Caco-2 (cell line): ENCODE measurements at regions not wholly inside any gene's neighbourhood (a gene's known extent, or its start where the extent isn't known, plus 50 kb on each side); places are given as distances from the start of the nearest gene placed in this dataset.

Experiments
- BruUV-seq: library from RNA; stranded (reverse); fragments of 400-500 nt; replicated peaks from 2 replicates; lab custom pipeline; 2021; lab: Mats Ljungman, UMichigan
- CTCF ChIA-PET: fragments of 300-600 bp; sonication (Branson Sonifier 250); formaldehyde crosslinking; loops from one replicate; lab custom pipeline; 2022; ENCODE audit warnings: antibody characterized with exemption; lab: Charles Lee
- POLR2A ChIA-PET: fragments of 300-600 bp; sonication (Branson Sonifier 250); formaldehyde crosslinking; loops from one replicate; lab custom pipeline; 2022; ENCODE audit warnings: antibody characterized with exemption; lab: Charles Lee
- DNase-seq, 2 experiments: peaks; one replicate each; pipeline versions ENCODE4 v3.0.0 to v3.0.0-alpha.2; 2020 to 2022
- H3K27me3 ChIP-seq: replicated peaks from 2 replicates; pipeline ENCODE4 v1.6.0; 2011; ENCODE audit warnings: low read length; ENCODE audit not compliant: control insufficient read depth, insufficient read depth
- H3K36me3 ChIP-seq: 2 replicates; pipeline ENCODE4 v1.5.1; 2011; ENCODE audit warnings: low read length; ENCODE audit not compliant: control insufficient read depth, insufficient read depth
- H3K4me1 ChIP-seq: fragments of 250-450 bp; sonication (Bioruptor Pico); 2 replicates; pipeline ENCODE4 v1.5.1; 2020; ENCODE audit warnings: mild to moderate bottlenecking
- H3K4me3 ChIP-seq: 2 replicates; pipeline ENCODE4 v1.5.1; 2011; ENCODE audit warnings: low read depth, mild to moderate bottlenecking, control low read depth, low read length
- H3K9me3 ChIP-seq: fragments of 250-450 bp; sonication (Bioruptor Pico); 2 replicates; pipeline ENCODE4 v1.5.1; 2020; ENCODE audit warnings: mild to moderate bottlenecking, moderate library complexity
- H3K27ac Mint-ChIP-seq: one replicate; pipeline ENCODE4 v1.8.0; 2022; ENCODE audit warnings: mixed read lengths; ENCODE audit not compliant: unreplicated experiment
- H3K27me3 Mint-ChIP-seq: one replicate; pipeline ENCODE4 v1.8.0; 2022; ENCODE audit warnings: mixed read lengths; ENCODE audit not compliant: insufficient read depth, unreplicated experiment
- H3K36me3 Mint-ChIP-seq: one replicate; pipeline ENCODE4 v1.8.0; 2022; ENCODE audit warnings: mild to moderate bottlenecking, mixed read lengths; ENCODE audit not compliant: insufficient read depth, unreplicated experiment
- H3K4me1 Mint-ChIP-seq: one replicate; pipeline ENCODE4 v1.8.0; 2022; ENCODE audit warnings: low read depth, mixed read lengths; ENCODE audit not compliant: unreplicated experiment
- H3K4me3 Mint-ChIP-seq: one replicate; pipeline ENCODE4 v1.8.0; 2022; ENCODE audit warnings: mild to moderate bottlenecking, moderate library complexity, mixed read lengths; ENCODE audit not compliant: unreplicated experiment
- H3K9me3 Mint-ChIP-seq: one replicate; pipeline ENCODE4 v1.8.0; 2022; ENCODE audit warnings: mixed read lengths; ENCODE audit not compliant: unreplicated experiment
- intact Hi-C: fragments of 100-400 bp; cut with micrococcal nuclease; formaldehyde crosslinking; loops from one replicate; pipeline ENCODE4 v1.10.0; 2022; ENCODE audit not compliant: unreplicated experiment
- TF ChIP-seq, protein P1 (sequence below), 2 experiments: fragments of 200-600 bp in 1 of 2; IDR thresholded peaks; 1 replicate in 1 of 2; 2 replicates in 1 of 2; pipeline versions ENCODE4 v1.5.1 to v1.8.0; 2011 to 2022; ENCODE audit warnings: antibody characterized with exemption in 1 of 2, control low read depth in 1 of 2, inconsistent platforms in 1 of 2, low read depth in 1 of 2, low read length in 1 of 2, mild to moderate bottlenecking in 1 of 2, moderate library complexity in 1 of 2; ENCODE audit not compliant: insufficient read depth in 1 of 2, severe bottlenecking in 1 of 2, unreplicated experiment in 1 of 2

DNA sequence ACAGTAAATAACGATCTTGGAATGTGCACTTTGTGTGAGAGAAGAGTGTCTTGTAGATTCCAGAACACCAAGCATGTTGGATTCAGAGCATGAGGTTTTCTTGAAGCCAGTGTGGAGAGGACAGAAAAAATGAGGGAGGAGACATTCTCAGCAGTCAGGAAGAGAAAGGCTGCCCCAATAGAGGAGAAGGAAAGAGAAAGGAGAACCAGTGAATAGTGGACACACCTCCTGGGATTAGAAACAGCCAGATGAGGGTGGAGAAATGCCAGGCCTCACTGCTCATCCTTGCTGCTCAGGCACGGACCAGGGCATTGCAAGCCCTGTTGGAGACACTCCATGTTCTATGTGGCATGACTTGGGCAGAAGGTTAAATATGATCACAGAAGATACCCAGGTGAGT is 69.0 kb upstream of the KAZN start:
- TF ChIP-seq, protein P1, sequence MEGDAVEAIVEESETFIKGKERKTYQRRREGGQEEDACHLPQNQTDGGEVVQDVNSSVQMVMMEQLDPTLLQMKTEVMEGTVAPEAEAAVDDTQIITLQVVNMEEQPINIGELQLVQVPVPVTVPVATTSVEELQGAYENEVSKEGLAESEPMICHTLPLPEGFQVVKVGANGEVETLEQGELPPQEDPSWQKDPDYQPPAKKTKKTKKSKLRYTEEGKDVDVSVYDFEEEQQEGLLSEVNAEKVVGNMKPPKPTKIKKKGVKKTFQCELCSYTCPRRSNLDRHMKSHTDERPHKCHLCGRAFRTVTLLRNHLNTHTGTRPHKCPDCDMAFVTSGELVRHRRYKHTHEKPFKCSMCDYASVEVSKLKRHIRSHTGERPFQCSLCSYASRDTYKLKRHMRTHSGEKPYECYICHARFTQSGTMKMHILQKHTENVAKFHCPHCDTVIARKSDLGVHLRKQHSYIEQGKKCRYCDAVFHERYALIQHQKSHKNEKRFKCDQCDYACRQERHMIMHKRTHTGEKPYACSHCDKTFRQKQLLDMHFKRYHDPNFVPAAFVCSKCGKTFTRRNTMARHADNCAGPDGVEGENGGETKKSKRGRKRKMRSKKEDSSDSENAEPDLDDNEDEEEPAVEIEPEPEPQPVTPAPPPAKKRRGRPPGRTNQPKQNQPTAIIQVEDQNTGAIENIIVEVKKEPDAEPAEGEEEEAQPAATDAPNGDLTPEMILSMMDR (IDR thresholded peaks at IDR 0.05; ENCODE audit: insufficient read depth in 1 of 2, low read depth in 1 of 2, low read length in 1 of 2, severe bottlenecking in 1 of 2, unreplicated experiment in 1 of 2), result no peak
- no peaks in the 10 kb centered on the region for H3K4me1 Mint-ChIP-seq
- H3K36me3 Mint-ChIP-seq, result no peaks in the 10 kb centered on the region
- POLR2A ChIA-PET, result no interaction called here
- H3K27me3 Mint-ChIP-seq, result peaks cover 3% of the 10 kb centered on the region
- DNase-seq, result no peak
- Histone ChIP-seq H3K4me3 (no peak overlapping the region), H3K36me3 (no peaks in the 10 kb centered on the region), H3K9me3 (no peaks in the 10 kb centered on the region), H3K4me1 (no peaks in the 10 kb centered on the region), H3K27me3 (no peaks in the 10 kb centered on the region; the same call in 1 of the 2 replicates)
- no TSS peak for BruUV-seq
- no peak overlapping the region for H3K27ac Mint-ChIP-seq
- peaks cover 9% of the 10 kb centered on the region for H3K9me3 Mint-ChIP-seq
- CTCF ChIA-PET, result no interaction called here
- intact Hi-C loops, result no loop called here
- no peak overlapping the region for H3K4me3 Mint-ChIP-seq

DNA sequence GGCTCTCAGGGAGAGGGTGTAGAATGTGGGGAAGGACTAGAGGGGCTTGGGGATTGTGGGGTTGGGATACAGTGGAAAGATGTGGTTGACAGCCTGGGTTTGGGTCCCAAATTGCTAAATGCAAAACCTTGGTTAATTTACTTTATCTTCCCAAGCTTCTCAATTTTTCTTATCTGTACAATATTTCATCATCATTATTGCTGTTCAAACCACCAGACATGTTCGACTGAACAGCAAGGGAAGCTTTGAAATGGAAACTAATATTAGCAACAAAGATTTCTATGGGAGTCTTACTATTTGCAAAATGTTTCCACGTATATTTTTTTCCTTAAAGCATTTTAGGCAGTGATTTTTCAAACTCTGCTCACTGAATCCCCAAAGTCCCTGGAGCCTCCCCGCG is 67.0 kb upstream of the KAZN start:
- ChIA-PET POLR2A (no interaction called here), CTCF (no interaction called here)
- Histone ChIP-seq H3K4me3 (no peak overlapping the region), H3K4me1 (peaks cover 16% of the 10 kb centered on the region), H3K36me3 (no peaks in the 10 kb centered on the region), H3K27me3 (no peaks in the 10 kb centered on the region; the same call in 1 of the 2 replicates), H3K9me3 (no peaks in the 10 kb centered on the region)
- intact Hi-C loops, result no loop called here
- no peak overlapping the region for H3K4me3 Mint-ChIP-seq
- H3K9me3 Mint-ChIP-seq, result peaks cover 9% of the 10 kb centered on the region
- no peaks in the 10 kb centered on the region for H3K36me3 Mint-ChIP-seq
- no TSS peak for BruUV-seq
- H3K27me3 Mint-ChIP-seq, result peaks cover 2% of the 10 kb centered on the region
- H3K4me1 Mint-ChIP-seq, result peaks cover 8% of the 10 kb centered on the region
- TF ChIP-seq, protein P1 (IDR thresholded peaks at IDR 0.05; ENCODE audit: insufficient read depth in 1 of 2, low read depth in 1 of 2, low read length in 1 of 2, severe bottlenecking in 1 of 2, unreplicated experiment in 1 of 2), result no peak
- no peak for DNase-seq
- no peak overlapping the region for H3K27ac Mint-ChIP-seq

DNA sequence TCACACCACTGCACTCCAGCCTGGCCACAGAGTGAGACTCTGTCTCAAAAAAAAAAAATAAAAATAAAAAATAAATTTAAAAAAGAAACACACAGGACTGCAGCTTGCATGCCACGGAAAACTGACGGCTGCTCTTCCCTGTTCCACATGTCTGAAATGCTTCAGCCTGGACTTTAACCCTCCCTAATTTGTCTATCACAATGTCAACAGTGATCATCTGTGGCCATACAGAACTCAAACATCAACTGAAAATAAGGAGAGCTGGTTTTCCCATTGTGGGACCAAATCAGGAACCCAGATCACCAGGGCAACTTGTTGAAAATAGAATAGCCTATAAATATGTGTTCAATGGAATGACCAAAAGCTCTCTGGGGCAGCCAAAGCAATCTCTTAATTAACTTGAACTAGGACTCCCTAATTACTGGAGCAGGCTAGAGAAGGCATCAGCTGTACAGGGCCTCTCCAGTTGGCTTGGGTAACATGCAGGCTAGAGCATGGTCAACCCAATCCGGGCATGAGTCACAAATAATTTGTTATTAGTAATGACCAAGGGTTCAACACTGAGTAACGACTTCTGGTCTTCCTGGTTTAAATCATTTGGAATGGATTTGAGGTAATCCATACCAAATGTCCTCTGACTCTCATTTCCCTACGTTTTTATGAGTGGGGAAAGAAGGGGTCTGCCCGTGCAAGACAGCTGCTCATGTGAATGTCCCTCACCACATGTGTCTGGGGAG is 62.7 kb upstream of the KAZN start:
- TF ChIP-seq, protein P1 (IDR thresholded peaks at IDR 0.05; ENCODE audit: insufficient read depth in 1 of 2, low read depth in 1 of 2, low read length in 1 of 2, severe bottlenecking in 1 of 2, unreplicated experiment in 1 of 2), result no peak
- Mint-ChIP-seq H3K27me3 (no peaks in the 10 kb centered on the region), H3K36me3 (no peaks in the 10 kb centered on the region), H3K27ac (no peak overlapping the region), H3K4me3 (no peak overlapping the region), H3K4me1 (peaks cover 8% of the 10 kb centered on the region), H3K9me3 (no peaks in the 10 kb centered on the region)
- Histone ChIP-seq H3K36me3 (no peaks in the 10 kb centered on the region), H3K4me1 (peaks cover 17% of the 10 kb centered on the region), H3K27me3 (no peaks in the 10 kb centered on the region; the same call in 1 of the 2 replicates), H3K4me3 (no peak overlapping the region), H3K9me3 (no peaks in the 10 kb centered on the region)
- POLR2A ChIA-PET, result interaction anchor here (0.6 kb wide), 1 partner anchor 665 kb away, joined by 6 read pairs; no protein-coding TSS in a partner anchor
- intact Hi-C loops, result no loop called here
- BruUV-seq, result no TSS peak
- DNase-seq, result peak; percentile 37 to 55
- CTCF ChIA-PET, result no interaction called here
